NT2/D1 (cell line): ENCODE measurements at regions not wholly inside any gene's neighbourhood (a gene's known extent, or its start where the extent isn't known, plus 50 kb on each side); places are given as distances from the start of the nearest gene placed in this dataset.
"Not testable (repeated sequence)": the region's sequence is repeated elsewhere in the genome, so short reads cannot be mapped to it uniquely, and the experiment has no call there.

ENCODE experiments used
- DNase-seq: peaks from one replicate; pipeline ENCODE4 v3.0.0-alpha.2; 2011; ENCODE audit warnings: low read depth, low spot score
- H3K27me3 ChIP-seq: 2 replicates; pipeline ENCODE4 v1.6.0; 2011; ENCODE audit warnings: mild to moderate bottlenecking; ENCODE audit not compliant: insufficient read length, insufficient read depth
- H3K36me3 ChIP-seq: 2 replicates; pipeline ENCODE4 v1.6.1; 2011; ENCODE audit warnings: mild to moderate bottlenecking, low read length, mixed read lengths; ENCODE audit not compliant: insufficient read depth, insufficient read length
- H3K4me1 ChIP-seq: 2 replicates; pipeline ENCODE4 v1.5.1; 2011; ENCODE audit not compliant: insufficient read depth, insufficient read length
- H3K4me3 ChIP-seq: 2 replicates; pipeline ENCODE4 v1.5.1; 2011; ENCODE audit warnings: low read depth; ENCODE audit not compliant: insufficient read length
- H3K9ac ChIP-seq: 2 replicates; pipeline ENCODE4 v1.6.0; 2011; ENCODE audit warnings: low read depth; ENCODE audit not compliant: insufficient read length
- H3K9me3 ChIP-seq: 2 replicates; pipeline ENCODE4 v1.5.1; 2011; ENCODE audit warnings: mild to moderate bottlenecking, low read length; ENCODE audit not compliant: insufficient read depth
- SUZ12 ChIP-seq: IDR thresholded peaks from 2 replicates; pipeline ENCODE4 v1.6.1; 2011; ENCODE audit not compliant: insufficient read length, insufficient read depth; ENCODE audit errors: extremely low read depth
- YY1 ChIP-seq: IDR thresholded peaks from 2 replicates; pipeline ENCODE4 v1.6.1; 2011; ENCODE audit not compliant: insufficient read length, insufficient read depth
- ZNF274 ChIP-seq: IDR thresholded peaks from 2 replicates; pipeline ENCODE4 v1.6.1; 2011; ENCODE audit warnings: mild to moderate bottlenecking, low read depth, low read length

DNA sequence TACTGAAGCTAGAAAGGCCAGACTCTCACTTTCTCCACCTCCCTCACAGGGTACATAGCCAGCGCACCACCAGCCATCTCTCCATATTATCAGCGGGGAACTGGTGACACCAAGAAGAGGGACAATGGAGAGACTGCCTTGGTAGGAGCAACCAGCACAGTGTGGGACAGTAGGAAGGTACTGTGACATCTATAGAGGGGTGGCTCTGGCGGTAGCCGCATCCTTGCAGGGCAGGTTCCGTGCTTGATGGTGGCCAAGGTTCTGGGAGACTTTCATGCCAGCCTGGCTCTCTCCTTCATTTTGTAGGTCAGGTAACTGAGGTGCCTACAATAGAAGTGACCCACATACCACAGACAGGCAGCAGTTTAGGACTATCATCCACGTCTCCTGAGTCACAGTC is 65.5 kb upstream of the SMIM23 start:
- Histone ChIP-seq H3K9ac (no peak overlapping the region), H3K9me3 (no peaks in the 10 kb centered on the region), H3K36me3 (no peaks in the 10 kb centered on the region), H3K27me3 (no peaks in the 10 kb centered on the region), H3K4me3 (no peak overlapping the region), H3K4me1 (peaks cover 2% of the 10 kb centered on the region)
- TF ChIP-seq ZNF274 = no peak
- no peak for TF ChIP-seq YY1
- no peak for TF ChIP-seq SUZ12
- no peak for DNase-seq

DNA sequence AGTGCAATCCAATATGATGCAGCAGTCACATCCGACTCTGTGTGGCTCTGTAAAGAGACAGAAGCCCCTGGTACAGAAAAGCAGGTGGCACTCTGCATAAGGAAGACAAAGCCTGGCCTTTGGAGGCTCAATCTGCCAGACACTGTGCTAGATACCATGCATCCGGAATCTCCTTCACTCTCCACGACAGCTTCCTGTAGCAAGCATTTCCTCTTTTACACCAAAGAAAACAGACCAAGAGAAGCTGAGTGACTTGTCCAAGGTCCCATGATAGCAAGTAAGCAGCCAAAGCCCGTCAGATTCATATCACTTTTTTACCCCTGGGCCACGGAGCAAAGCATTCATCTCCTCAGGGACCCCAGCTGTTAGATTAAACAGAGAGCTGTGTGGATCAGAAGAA is 64.2 kb upstream of the SMIM23 start:
- TF ChIP-seq YY1 (no peak), ZNF274 (no peak), SUZ12 (no peak)
- no peaks in the 10 kb centered on the region for H3K27me3 ChIP-seq
- no peaks in the 10 kb centered on the region for H3K9me3 ChIP-seq
- H3K9ac ChIP-seq = no peak overlapping the region
- H3K4me3 ChIP-seq = no peak overlapping the region
- no peaks in the 10 kb centered on the region for H3K36me3 ChIP-seq
- DNase-seq = no peak
- peaks cover 2% of the 10 kb centered on the region for H3K4me1 ChIP-seq

DNA sequence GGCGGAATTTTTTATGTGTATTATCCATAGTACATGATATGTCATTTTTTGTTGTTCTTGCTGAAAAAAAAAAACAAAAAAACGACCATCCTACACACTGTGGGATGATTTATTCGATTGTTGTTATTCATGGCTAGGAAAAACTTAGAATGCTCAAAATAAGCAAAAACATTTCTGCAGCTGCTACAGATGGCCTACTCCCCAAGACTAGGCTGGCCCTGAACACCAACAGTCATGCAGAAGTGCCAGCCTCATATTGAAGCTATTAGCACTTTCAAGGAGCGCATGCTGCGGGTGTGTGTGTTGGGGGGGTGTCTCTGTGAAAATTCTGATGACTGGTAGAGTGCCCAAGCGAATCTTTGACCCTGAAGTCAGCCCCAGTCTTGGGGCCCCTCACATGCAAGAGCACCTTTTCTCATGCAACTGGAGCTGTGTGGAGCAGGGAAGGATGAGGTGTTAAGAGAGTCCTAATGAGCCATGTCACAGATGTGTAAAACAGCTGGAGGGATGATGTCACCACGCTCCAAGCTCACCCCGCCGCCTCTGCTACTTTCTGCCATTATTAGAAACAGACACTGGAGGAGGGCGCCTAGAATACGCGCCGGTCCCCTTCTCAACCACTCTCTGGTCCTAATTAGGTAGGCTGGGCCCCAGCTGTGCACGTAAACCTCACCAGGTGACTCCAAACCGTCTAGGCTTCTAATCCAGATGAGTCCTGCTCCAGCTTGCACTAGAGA is 61.0 kb upstream of the SMIM23 start:
- TF ChIP-seq YY1 = no peak
- TF ChIP-seq SUZ12 = no peak
- TF ChIP-seq ZNF274 = no peak
- Histone ChIP-seq H3K9ac (no peak overlapping the region), H3K9me3 (peaks cover 4% of the 10 kb centered on the region; the same call in 1 of the 2 replicates), H3K36me3 (no peaks in the 10 kb centered on the region), H3K4me3 (no peak overlapping the region), H3K27me3 (no peaks in the 10 kb centered on the region), H3K4me1 (no peaks in the 10 kb centered on the region)
- no peak for DNase-seq

DNA sequence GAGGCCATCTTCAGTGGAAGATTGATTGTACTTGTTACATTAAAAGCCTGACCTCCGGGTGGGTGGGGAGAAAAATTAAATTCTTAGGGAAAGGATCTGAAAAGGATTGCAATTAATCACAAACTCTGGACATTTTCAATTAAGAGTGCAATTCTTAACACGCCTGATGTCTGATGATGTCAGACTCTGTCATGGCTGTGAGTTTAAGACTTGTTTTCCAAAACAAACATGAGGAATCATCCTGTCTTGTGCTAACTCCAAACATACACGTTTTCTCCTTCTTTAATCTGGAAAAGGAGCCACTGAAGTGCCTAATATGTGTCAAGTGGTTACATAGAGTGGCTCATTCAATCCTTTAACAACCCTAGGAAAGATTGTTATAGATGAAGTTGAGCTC is 60.4 kb upstream of the SMIM23 start:
- peaks cover 9% of the 10 kb centered on the region; the same call in 1 of the 2 replicates for H3K9me3 ChIP-seq
- no peak overlapping the region for H3K9ac ChIP-seq
- no peak for TF ChIP-seq YY1
- no peak for TF ChIP-seq ZNF274
- no peak for TF ChIP-seq SUZ12
- no peaks in the 10 kb centered on the region for H3K27me3 ChIP-seq
- no peaks in the 10 kb centered on the region for H3K4me1 ChIP-seq
- no peak for DNase-seq
- no peaks in the 10 kb centered on the region for H3K36me3 ChIP-seq
- no peak overlapping the region for H3K4me3 ChIP-seq

- not testable (repeated sequence) for H3K4me3 ChIP-seq, DNase-seq, H3K36me3 ChIP-seq, H3K9ac ChIP-seq, H3K4me1 ChIP-seq, H3K27me3 ChIP-seq
- peaks cover 11% of the 10 kb centered on the region; the same call in 1 of the 2 replicates for H3K9me3 ChIP-seq
These were observed 58.8 kb upstream of the SMIM23 start for GRCh38 chr5:171726819-171727218.

DNA sequence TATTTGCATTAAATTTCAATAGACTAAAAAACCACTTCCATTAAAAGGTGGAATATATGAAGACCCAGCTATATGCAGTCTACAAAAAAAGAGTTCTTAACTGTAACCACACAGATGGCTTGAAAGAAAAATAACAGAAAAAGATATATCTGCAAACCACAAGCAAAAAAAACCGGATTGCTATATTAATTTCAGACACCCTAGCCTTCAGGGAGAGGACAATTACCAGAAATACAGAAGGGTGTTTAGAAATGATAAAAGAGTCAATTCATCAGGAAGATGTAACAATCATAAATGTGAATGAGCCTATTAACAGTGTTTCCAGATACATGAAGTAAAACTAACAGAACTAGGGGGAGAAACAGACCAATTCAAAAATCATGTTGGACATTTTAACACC is 56.9 kb upstream of the SMIM23 start:
- TF ChIP-seq ZNF274 (no peak), SUZ12 (no peak), YY1 (no peak)
- no peaks in the 10 kb centered on the region for H3K4me1 ChIP-seq
- H3K36me3 ChIP-seq = no peaks in the 10 kb centered on the region
- no peaks in the 10 kb centered on the region for H3K27me3 ChIP-seq
- DNase-seq = no peak
- no peak overlapping the region for H3K9ac ChIP-seq
- no peak overlapping the region for H3K4me3 ChIP-seq
- H3K9me3 ChIP-seq = peaks cover 11% of the 10 kb centered on the region; the same call in 1 of the 2 replicates
